Gastrocnemius medialis (tissue), 4 donors: ENCODE measurements at regions not wholly inside any gene's neighbourhood (a gene's known extent, or its start where the extent isn't known, plus 50 kb on each side); places are given as distances from the start of the nearest gene placed in this dataset.

Experiments
- ATAC-seq, 2 donors: fragments of 150-250 bp; one replicate each; pipeline ENCODE4 v1.9.1; 2016
- DNase-seq, 2 donors: peaks; one replicate each; pipeline ENCODE4 v3.0.0-alpha.2; 2019
- H3K27ac ChIP-seq, 4 donors: fragments of 200-600 bp; sonication (generic); 1 replicate in 1 of 4; 2 replicates in 3 of 4; pipeline ENCODE4 v1.5.1; 2016 to 2018; ENCODE audit warnings: mild to moderate bottlenecking in 2 of 4, moderate library complexity in 1 of 4
- H3K27me3 ChIP-seq, 3 donors: fragments of 200-600 bp; sonication (generic) in 2 of 3; 1 replicate in 1 of 3; 2 replicates in 2 of 3; pipeline versions ENCODE4 v1.5.1 to v1.6.0; 2016 to 2019; ENCODE audit warnings: mild to moderate bottlenecking in 1 of 3, moderate library complexity in 1 of 3
- H3K36me3 ChIP-seq, 2 donors: fragments of 200-600 bp; sonication (generic) in 1 of 2; one replicate each; pipeline ENCODE4 v1.5.1; 2017 to 2018
- H3K4me1 ChIP-seq, 2 donors: fragments of 200-600 bp; sonication (generic) in 1 of 2; one replicate each; pipeline ENCODE4 v1.5.1; 2016 to 2017; ENCODE audit warnings: mild to moderate bottlenecking in 2 of 2
- H3K4me3 ChIP-seq, 4 donors: fragments of 200-600 bp; sonication (generic) in 3 of 4; 1 replicate in 1 of 4; 2 replicates in 3 of 4; pipeline ENCODE4 v1.5.1; 2016 to 2019; ENCODE audit warnings: mild to moderate bottlenecking in 2 of 4
- H3K9me3 ChIP-seq, 3 donors: fragments of 200-600 bp; sonication (generic) in 2 of 3; 1 replicate in 1 of 3; 2 replicates in 2 of 3; pipeline ENCODE4 v1.5.1; 2016 to 2019
- POLR2A ChIP-seq, 2 donors: fragments of 450-650 bp; IDR thresholded peaks; one replicate each; pipeline ENCODE4 v1.6.1; 2017; ENCODE audit warnings: antibody characterized with exemption in 2 of 2, mild to moderate bottlenecking in 2 of 2, moderate library complexity in 2 of 2
- in situ Hi-C, 4 donors: fragments of 200-750 bp; cut with MboI; loops; one replicate each; pipeline versions ENCODE4 v1.15.0 to v1.8.0; 2017; ENCODE audit warnings: low sequenced_read_pairs in 4 of 4
- intact Hi-C: fragments of 100-400 bp; cut with DNase I; formaldehyde crosslinking; loops from one replicate; pipeline ENCODE4 v1.15.1; 2023; ENCODE audit warnings: low total_unique reads
- TF ChIP-seq, protein P1 (sequence below), 5 experiments: fragments of 450-650 bp in 3 of 5; fragments of 200-600 bp in 2 of 5; sonication (generic) in 2 of 5; IDR thresholded peaks in 4 of 5; conservative IDR thresholded peaks in 1 of 5; 1 replicate in 4 of 5; 2 replicates in 1 of 5; pipeline ENCODE4 v1.5.1; 2016 to 2019; ENCODE audit warnings: antibody characterized with exemption in 5 of 5, mild to moderate bottlenecking in 3 of 5, moderate library complexity in 3 of 5

DNA sequence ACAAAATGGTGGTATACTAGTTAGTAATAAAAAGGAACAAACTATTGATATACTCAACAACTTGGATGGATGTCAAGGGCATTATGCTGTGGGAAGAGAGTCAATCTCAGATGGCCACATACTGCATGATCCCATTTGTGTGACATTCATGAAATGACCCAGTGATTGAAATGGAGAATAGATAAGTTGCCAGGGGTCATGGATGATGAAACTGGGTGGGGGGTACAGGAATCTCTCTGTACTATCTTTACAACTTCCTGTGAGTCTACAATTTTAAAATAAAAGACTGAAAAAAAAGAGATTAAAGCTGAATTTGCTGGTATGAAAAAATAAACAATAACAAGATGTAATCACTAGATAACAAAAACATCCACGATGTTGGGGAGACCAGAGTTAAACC, 70.5 kb upstream of the CDYL2 start:
- DNase-seq (no peak), ATAC-seq (no peak)
- H3K27me3 ChIP-seq = no peaks in the 10 kb centered on the region
- TF ChIP-seq POLR2A (IDR thresholded peaks at IDR 0.05) = no peak
- TF ChIP-seq, protein P1, sequence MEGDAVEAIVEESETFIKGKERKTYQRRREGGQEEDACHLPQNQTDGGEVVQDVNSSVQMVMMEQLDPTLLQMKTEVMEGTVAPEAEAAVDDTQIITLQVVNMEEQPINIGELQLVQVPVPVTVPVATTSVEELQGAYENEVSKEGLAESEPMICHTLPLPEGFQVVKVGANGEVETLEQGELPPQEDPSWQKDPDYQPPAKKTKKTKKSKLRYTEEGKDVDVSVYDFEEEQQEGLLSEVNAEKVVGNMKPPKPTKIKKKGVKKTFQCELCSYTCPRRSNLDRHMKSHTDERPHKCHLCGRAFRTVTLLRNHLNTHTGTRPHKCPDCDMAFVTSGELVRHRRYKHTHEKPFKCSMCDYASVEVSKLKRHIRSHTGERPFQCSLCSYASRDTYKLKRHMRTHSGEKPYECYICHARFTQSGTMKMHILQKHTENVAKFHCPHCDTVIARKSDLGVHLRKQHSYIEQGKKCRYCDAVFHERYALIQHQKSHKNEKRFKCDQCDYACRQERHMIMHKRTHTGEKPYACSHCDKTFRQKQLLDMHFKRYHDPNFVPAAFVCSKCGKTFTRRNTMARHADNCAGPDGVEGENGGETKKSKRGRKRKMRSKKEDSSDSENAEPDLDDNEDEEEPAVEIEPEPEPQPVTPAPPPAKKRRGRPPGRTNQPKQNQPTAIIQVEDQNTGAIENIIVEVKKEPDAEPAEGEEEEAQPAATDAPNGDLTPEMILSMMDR (IDR thresholded peaks at IDR 0.05 in 4 of 5, conservative IDR thresholded peaks at IDR 0.05 in 1 of 5) = no peak
- no peaks in the 10 kb centered on the region for H3K9me3 ChIP-seq
- intact Hi-C loops = no loop called here
- H3K27ac ChIP-seq = no peak overlapping the region
- no peaks in the 10 kb centered on the region for H3K36me3 ChIP-seq
- no peak overlapping the region for H3K4me3 ChIP-seq
- in situ Hi-C loops = no loop called here
- no peaks in the 10 kb centered on the region for H3K4me1 ChIP-seq

DNA sequence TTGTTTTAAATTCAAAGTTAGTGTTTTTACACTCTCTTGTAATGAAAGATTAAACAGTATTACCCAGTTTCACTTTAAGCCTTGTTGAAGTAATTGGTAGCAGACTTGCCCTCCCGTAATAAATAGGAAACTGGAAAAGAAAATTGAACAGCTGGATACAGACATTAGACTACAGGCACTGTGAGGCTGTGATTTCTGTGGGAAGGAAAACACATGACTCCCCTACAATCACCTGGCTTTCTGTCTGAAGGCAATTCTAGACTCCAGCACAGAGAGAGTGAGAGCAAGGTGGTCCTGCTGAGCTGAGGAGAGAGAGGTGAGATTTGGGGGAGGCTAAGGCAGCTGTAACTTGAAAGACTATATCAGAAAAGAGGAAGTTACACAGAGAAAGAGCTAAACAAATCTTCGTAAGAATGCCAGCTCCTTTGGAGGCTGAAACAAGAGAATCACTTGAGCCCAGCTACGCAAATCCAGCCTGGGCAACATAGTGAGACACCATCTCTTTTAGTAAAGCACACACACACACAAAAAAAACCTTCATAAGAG, 57.8 kb upstream of the CDYL2 start:
- TF ChIP-seq, protein P1 (IDR thresholded peaks at IDR 0.05 in 4 of 5, conservative IDR thresholded peaks at IDR 0.05 in 1 of 5) = no peak
- no peak for TF ChIP-seq POLR2A (IDR thresholded peaks at IDR 0.05)
- DNase-seq (no peak), ATAC-seq (no peak)
- H3K4me1 ChIP-seq = no peaks in the 10 kb centered on the region
- intact Hi-C loops = no loop called here
- H3K27me3 ChIP-seq = no peaks in the 10 kb centered on the region
- H3K36me3 ChIP-seq = no peaks in the 10 kb centered on the region
- peaks cover 0 to 5% (median 0%) of the 10 kb centered on the region in 3 donors for H3K9me3 ChIP-seq
- in situ Hi-C loops = no loop called here
- no peak overlapping the region for H3K27ac ChIP-seq
- H3K4me3 ChIP-seq = no peak overlapping the region
